HG02623 (cell line): ENCODE measurements at regions not wholly inside any gene's neighbourhood (a gene's known extent, or its start where the extent isn't known, plus 50 kb on each side); places are given as distances from the start of the nearest gene placed in this dataset.

Experiments
- ATAC-seq: cut with Tn5 transposase; IDR thresholded peaks from one replicate; pipeline ENCODE4 v1.9.1; 2021; ENCODE audit warnings: moderate library complexity; ENCODE audit not compliant: unreplicated experiment

- ATAC-seq = peak; percentile 30
Measured at GRCh38 chr4:121277194-121278105, 103.4 kb downstream of the QRFPR start.

- no peak for ATAC-seq
Measured at GRCh38 chr4:121273191-121273590, 107.6 kb downstream of the QRFPR start.

- ATAC-seq = peak; percentile 90
Measured at GRCh38 chr4:121272526-121272925, 108.3 kb downstream of the QRFPR start.

- no peak for ATAC-seq
Measured at GRCh38 chr4:121270389-121270788, 106.3 kb upstream of the TNIP3 start.

GRCh38 chr4:121269001-121269400 lies 104.9 kb upstream of the TNIP3 start:
- ATAC-seq = no peak

GRCh38 chr4:121266982-121267381 lies 102.9 kb upstream of the TNIP3 start:
- no peak for ATAC-seq

GRCh38 chr4:121256887-121257466 lies 92.9 kb upstream of the TNIP3 start:
- ATAC-seq = no peak

- ATAC-seq = peak; percentile 99
Measured at GRCh38 chr4:121255986-121256750, 92.0 kb upstream of the TNIP3 start.

- ATAC-seq = no peak
Measured at GRCh38 chr4:121253961-121254360, 89.8 kb upstream of the TNIP3 start.

- no peak for ATAC-seq
Measured at GRCh38 chr4:121252224-121252806, 88.2 kb upstream of the TNIP3 start.

GRCh38 chr4:121248747-121249146 lies 84.6 kb upstream of the TNIP3 start:
- no peak for ATAC-seq

GRCh38 chr4:121246698-121247097 lies 82.6 kb upstream of the TNIP3 start:
- ATAC-seq = no peak

GRCh38 chr4:121243485-121243884 lies 79.4 kb upstream of the TNIP3 start:
- ATAC-seq = peak; percentile 60

- ATAC-seq = no peak
Measured at GRCh38 chr4:121242188-121242750, 78.1 kb upstream of the TNIP3 start.

- no peak for ATAC-seq
Measured at GRCh38 chr4:121239951-121240350, 75.8 kb upstream of the TNIP3 start.

- no peak for ATAC-seq
Measured at GRCh38 chr4:121238461-121238860, 74.3 kb upstream of the TNIP3 start.

GRCh38 chr4:121237069-121237399 lies 72.9 kb upstream of the TNIP3 start:
- ATAC-seq = no peak

GRCh38 chr4:121236353-121237068 lies 72.4 kb upstream of the TNIP3 start:
- no peak for ATAC-seq

- no peak for ATAC-seq
Measured at GRCh38 chr4:121233982-121234381, 69.9 kb upstream of the TNIP3 start.

- no peak for ATAC-seq
Measured at GRCh38 chr4:121229993-121230392, 65.9 kb upstream of the TNIP3 start.
